WTC11 (cell line): ENCODE measurements at regions not wholly inside any gene's neighbourhood (a gene's known extent, or its start where the extent isn't known, plus 50 kb on each side); places are given as distances from the start of the nearest gene placed in this dataset.

Experiments used
- ATF2 ChIP-seq: sonication (generic); formaldehyde crosslinking; IDR thresholded peaks from 2 replicates; pipeline ENCODE4 v1.8.1; 2022; ENCODE audit warnings: low read depth, missing genetic modification reagents, borderline replicate concordance
- CTCF ChIP-seq: fragments of 200-600 bp; IDR thresholded peaks from 2 replicates; pipeline ENCODE4 v1.8.0; 2022; ENCODE audit warnings: antibody characterized with exemption
- KAT7 ChIP-seq: sonication (generic); formaldehyde crosslinking; IDR thresholded peaks from 2 replicates; pipeline ENCODE4 v1.8.1; 2023; ENCODE audit warnings: missing genetic modification reagents, mild to moderate bottlenecking, borderline replicate concordance
- MXD4 ChIP-seq: fragments of 250-450 bp; sonication (Bioruptor Pico); IDR thresholded peaks from 2 replicates; pipeline ENCODE4 v1.8.0; 2021; ENCODE audit warnings: mild to moderate bottlenecking, moderate library complexity, borderline replicate concordance
- TEAD1 ChIP-seq: sonication (generic); formaldehyde crosslinking; IDR thresholded peaks from 2 replicates; pipeline ENCODE4 v1.8.0; 2022; ENCODE audit warnings: mild to moderate bottlenecking, missing genetic modification reagents
- ZNF416 ChIP-seq: fragments of 250-450 bp; sonication (Bioruptor Pico); IDR thresholded peaks from 2 replicates; pipeline ENCODE4 v1.9.0; 2021; ENCODE audit warnings: mild to moderate bottlenecking, inconsistent platforms
- ZNF512 ChIP-seq: sonication (generic); formaldehyde crosslinking; IDR thresholded peaks from 2 replicates; pipeline ENCODE4 v1.8.1; 2022; ENCODE audit warnings: missing genetic modification reagents, borderline replicate concordance

- TF ChIP-seq CTCF, result no peak
- no peak for TF ChIP-seq KAT7 (CRISPR knock-in tag)
- TF ChIP-seq ATF2, result no peak
- no peak for TF ChIP-seq MXD4
- no peak for TF ChIP-seq ZNF416 (CRISPR knock-in tag)
- no peak for TF ChIP-seq TEAD1
- TF ChIP-seq ZNF512 (CRISPR knock-in tag), result no peak
Observed at GRCh38 chr18:62632788-62633455, 82.4 kb upstream of the PHLPP1 start.
